ENCODE measurements at regions not wholly inside any gene's neighbourhood (a gene's known extent, or its start where the extent isn't known, plus 50 kb on each side); places are given as distances from the start of the nearest gene placed in this dataset.
A peak's percentile ranks its signal among the peaks of the same experiment; 100 is the strongest.
"Not testable (repeated sequence)": the region's sequence is repeated elsewhere in the genome, so short reads cannot be mapped to it uniquely, and the experiment has no call there.

DNA sequence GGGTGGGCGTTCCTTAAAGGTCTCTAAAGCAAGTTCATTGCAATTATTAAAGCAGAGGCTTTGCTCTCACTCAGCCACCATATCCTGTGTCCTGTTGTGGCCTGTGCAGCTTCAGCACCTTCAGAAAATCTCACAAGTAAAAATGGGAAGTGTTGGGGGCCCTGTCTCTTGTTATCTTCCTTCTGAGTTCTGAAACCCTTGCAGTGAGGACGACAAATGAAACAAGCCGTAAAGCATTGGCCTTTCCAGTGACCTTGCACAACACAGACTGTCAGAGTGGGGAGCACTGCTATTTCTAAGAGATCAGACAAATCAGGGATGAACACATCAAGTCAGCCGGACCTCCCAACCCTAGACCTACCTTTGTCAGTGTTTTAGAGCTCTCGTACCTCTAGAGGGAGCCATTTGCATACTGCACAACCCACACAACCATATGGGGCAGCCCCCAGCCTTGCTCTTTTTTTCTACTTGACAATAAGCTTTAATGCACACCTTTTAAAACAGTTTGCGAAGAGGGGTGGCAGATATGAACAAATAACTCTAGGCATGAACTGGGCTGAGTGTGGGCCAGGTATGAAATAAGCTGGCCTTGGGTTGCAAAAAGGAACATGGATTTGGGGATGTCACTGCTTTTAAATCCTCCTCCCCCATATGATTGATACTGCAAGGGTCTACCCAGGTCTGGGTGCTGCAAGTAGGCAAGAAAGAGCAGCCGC is 89.8 kb downstream of the KATNIP start:
- DNase-seq (ENCODE audit: insufficient read length, low spot score) (peak; percentile 76), FAIRE-seq (no peak)
- peak; percentile 80 for TF ChIP-seq CTCF (IDR thresholded peaks at IDR 0.05; ENCODE audit: insufficient read depth, missing control alignments)

DNA sequence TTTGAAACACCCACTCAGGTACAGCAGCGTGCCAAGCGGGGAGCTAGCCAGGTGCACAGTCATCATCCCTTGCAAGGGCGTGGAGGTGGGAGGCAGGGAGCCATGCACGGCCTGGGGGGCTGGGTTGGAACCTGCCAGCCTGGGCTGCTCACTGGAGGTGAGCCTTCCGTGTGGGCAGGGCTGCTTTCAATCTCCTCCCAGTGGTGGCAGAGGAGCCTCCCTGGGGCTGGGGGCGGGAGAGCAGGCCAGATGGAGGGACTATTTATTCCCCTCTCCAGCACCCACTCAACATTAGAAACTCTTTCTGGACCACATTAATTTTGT is 90.3 kb downstream of the KATNIP start:
- FAIRE-seq (no peak), DNase-seq (ENCODE audit: insufficient read length, low spot score) (no peak)
- no peak for TF ChIP-seq CTCF (IDR thresholded peaks at IDR 0.05; ENCODE audit: insufficient read depth, missing control alignments)

DNA sequence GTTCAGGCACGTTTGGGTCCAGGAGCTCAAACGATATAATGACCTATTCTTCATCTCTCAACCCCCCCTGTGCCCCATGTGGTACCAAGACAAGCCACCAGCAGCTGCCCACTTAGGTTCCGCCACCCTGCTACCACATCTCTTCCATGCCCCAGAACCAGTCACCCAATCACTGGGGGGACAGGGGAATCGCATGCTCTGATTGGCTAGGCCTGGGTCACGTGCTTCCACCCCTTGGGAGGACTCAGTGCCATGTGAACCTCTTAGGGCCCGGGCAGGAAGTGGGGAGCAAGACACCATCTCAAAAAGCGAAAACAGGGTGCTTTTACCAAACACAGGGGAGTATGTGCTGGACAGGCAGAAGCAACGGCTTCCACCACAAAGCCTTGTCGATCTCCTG is 91.3 kb downstream of the KATNIP start:
- TF ChIP-seq CTCF (IDR thresholded peaks at IDR 0.05; ENCODE audit: insufficient read depth, missing control alignments): no peak
- no peak for FAIRE-seq
- DNase-seq (ENCODE audit: insufficient read length, low spot score): no peak

DNA sequence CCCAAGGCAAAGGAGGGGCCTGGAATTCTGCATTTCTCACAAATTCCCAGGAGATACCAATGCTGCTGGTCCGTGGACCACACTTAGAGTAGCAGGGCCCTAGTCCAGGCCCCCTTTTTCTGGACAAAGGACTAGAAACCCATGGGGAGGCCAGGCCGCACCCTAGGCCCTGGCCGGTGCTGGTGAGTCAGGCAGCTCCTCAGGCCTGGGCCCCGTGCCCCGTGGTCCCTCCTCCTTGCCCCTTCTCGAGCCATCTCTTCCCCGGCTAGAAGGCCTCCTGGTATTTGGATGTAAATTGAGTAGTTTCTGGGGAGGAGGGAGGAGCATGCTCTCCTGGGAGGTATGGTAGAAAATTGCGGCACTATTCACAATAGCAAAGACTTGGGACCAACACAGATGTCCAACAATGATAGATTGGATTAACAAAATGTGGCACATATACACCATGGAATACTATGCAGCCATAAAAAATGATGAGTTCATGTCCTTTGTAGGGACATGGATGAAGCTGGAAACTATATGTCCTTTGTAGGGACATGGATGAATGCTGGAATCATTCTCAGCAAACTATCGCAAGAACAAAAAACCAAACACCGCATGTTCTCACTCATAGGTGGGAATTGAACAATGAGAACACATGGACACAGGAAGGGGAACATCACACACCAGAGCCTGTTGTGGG is 91.9 kb downstream of the KATNIP start:
- not testable (repeated sequence) for FAIRE-seq; DNase-seq (ENCODE audit: insufficient read length, low spot score)

- no peak for FAIRE-seq
- DNase-seq (ENCODE audit: insufficient read length, low spot score): no peak
- TF ChIP-seq CTCF (IDR thresholded peaks at IDR 0.05; ENCODE audit: insufficient read depth, missing control alignments): peak; percentile 13
Observed at GRCh38 chr16:27642756-27643155, 92.8 kb downstream of the KATNIP start.

DNA sequence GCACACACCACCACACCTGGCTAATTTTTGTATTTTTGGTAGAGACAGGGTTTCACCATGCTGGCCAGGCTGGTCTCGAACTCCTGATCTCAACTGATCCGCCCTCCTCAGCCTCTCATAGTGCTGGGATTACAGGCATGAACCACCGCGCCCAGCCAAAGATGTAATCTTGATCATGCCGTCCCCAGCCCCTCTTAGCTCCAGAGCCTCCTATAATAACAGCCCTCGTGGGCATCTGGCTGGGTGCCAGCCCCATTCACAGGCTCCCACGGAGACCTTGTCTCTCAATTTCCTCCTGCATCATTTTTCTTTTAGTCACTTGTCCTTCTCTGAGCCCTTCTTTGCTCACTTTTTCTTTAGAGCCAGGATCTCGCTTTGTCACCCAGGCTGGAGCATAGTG is 94.2 kb downstream of the KATNIP start:
- DNase-seq (ENCODE audit: insufficient read length, low spot score) (no peak), FAIRE-seq (no peak)
- TF ChIP-seq CTCF (IDR thresholded peaks at IDR 0.05; ENCODE audit: insufficient read depth, missing control alignments): no peak

DNA sequence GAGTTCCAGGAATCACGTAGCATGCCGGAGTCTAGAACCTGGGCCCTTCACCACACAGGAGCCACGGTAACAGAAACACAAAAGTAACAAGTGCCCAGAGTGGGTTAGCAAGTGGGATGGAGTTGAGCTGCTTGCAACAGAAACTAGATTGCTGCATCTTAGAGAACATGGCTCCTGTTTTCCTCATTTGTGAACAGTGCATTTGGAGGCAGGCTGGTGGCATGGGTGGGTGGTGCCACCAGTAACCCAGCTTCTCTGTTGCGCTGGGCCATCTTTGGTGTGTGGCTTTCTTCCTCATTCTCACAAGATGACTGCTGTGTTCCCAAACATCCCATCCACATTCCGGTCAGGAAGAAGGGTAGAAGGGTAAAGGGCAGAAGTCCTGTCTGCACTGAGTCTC is 95.5 kb downstream of the KATNIP start:
- no peak for DNase-seq (ENCODE audit: insufficient read length, low spot score)
- FAIRE-seq: no peak
- no peak for TF ChIP-seq CTCF (IDR thresholded peaks at IDR 0.05; ENCODE audit: insufficient read depth, missing control alignments)

All from D721Med (cell line).